Activated naive CD4-positive, alpha-beta T cell treated with anti-CD3 and anti-CD28 coated beads, Interleukin-2, amount 50 U/mL, for 24 hours (primary cell): ENCODE measurements at regions not wholly inside any gene's neighbourhood (a gene's known extent, or its start where the extent isn't known, plus 50 kb on each side); places are given as distances from the start of the nearest gene placed in this dataset.
"Not testable (repeated sequence)": the region's sequence is repeated elsewhere in the genome, so short reads cannot be mapped to it uniquely, and the experiment has no call there.

Source experiments
- H3K27ac Mint-ChIP-seq: one replicate; pipeline ENCODE4 v1.8.0; 2021; ENCODE audit warnings: mild to moderate bottlenecking, mixed read lengths
- H3K27me3 Mint-ChIP-seq: one replicate; pipeline ENCODE4 v1.8.0; 2021; ENCODE audit warnings: mixed read lengths
- H3K36me3 Mint-ChIP-seq: one replicate; pipeline ENCODE4 v1.8.0; 2021; ENCODE audit warnings: mixed read lengths
- H3K4me1 Mint-ChIP-seq: one replicate; pipeline ENCODE4 v1.8.0; 2021; ENCODE audit warnings: mixed read lengths
- H3K4me3 Mint-ChIP-seq: one replicate; pipeline ENCODE4 v1.8.0; 2021; ENCODE audit warnings: mild to moderate bottlenecking, mixed read lengths
- H3K9me3 Mint-ChIP-seq: one replicate; pipeline ENCODE4 v1.8.0; 2021; ENCODE audit warnings: mixed read lengths

GRCh38 chr10:17538941-17539340 lies 78.2 kb downstream of the HACD1 start:
- H3K4me3 Mint-ChIP-seq: no peak overlapping the region

GRCh38 chr10:17537281-17537680 lies 79.9 kb downstream of the HACD1 start:
- no peak overlapping the region for H3K4me3 Mint-ChIP-seq
- no peaks in the 10 kb centered on the region for H3K4me1 Mint-ChIP-seq
- peaks cover 3% of the 10 kb centered on the region for H3K9me3 Mint-ChIP-seq
- no peaks in the 10 kb centered on the region for H3K36me3 Mint-ChIP-seq
- no peaks in the 10 kb centered on the region for H3K27me3 Mint-ChIP-seq
- H3K27ac Mint-ChIP-seq: peak overlapping the region; percentile 33

More at GRCh38 chr10:17538941-17539340, 78.2 kb downstream of the HACD1 start:
- Mint-ChIP-seq H3K9me3 (peaks cover 3% of the 10 kb centered on the region), H3K4me1 (no peaks in the 10 kb centered on the region), H3K27me3 (no peaks in the 10 kb centered on the region), H3K27ac (peak overlapping the region; percentile 26), H3K36me3 (no peaks in the 10 kb centered on the region)

GRCh38 chr10:17536221-17536620 lies 81.0 kb downstream of the HACD1 start:
- peaks cover 3% of the 10 kb centered on the region for H3K9me3 Mint-ChIP-seq
- H3K27me3 Mint-ChIP-seq: no peaks in the 10 kb centered on the region
- H3K27ac Mint-ChIP-seq: no peak overlapping the region
- no peaks in the 10 kb centered on the region for H3K4me1 Mint-ChIP-seq
- no peaks in the 10 kb centered on the region for H3K36me3 Mint-ChIP-seq
- H3K4me3 Mint-ChIP-seq: no peak overlapping the region

- no peaks in the 10 kb centered on the region for H3K27me3 Mint-ChIP-seq
- no peaks in the 10 kb centered on the region for H3K9me3 Mint-ChIP-seq
- H3K4me1 Mint-ChIP-seq: no peaks in the 10 kb centered on the region
- H3K36me3 Mint-ChIP-seq: no peaks in the 10 kb centered on the region
- no peak overlapping the region for H3K4me3 Mint-ChIP-seq
- H3K27ac Mint-ChIP-seq: no peak overlapping the region
Observed at GRCh38 chr10:17533731-17534130, 79.3 kb upstream of the ST8SIA6 start.

- Mint-ChIP-seq H3K36me3 (peaks cover 1% of the 10 kb centered on the region), H3K27me3 (no peaks in the 10 kb centered on the region), H3K27ac (no peak overlapping the region), H3K9me3 (no peaks in the 10 kb centered on the region), H3K4me3 (no peak overlapping the region), H3K4me1 (no peaks in the 10 kb centered on the region)
Observed at GRCh38 chr10:17528306-17528862, 74.0 kb upstream of the ST8SIA6 start.

GRCh38 chr10:17527514-17528146 lies 73.2 kb upstream of the ST8SIA6 start:
- Mint-ChIP-seq H3K27ac (no peak overlapping the region), H3K36me3 (peaks cover 1% of the 10 kb centered on the region), H3K27me3 (no peaks in the 10 kb centered on the region), H3K9me3 (no peaks in the 10 kb centered on the region), H3K4me3 (no peak overlapping the region), H3K4me1 (no peaks in the 10 kb centered on the region)

GRCh38 chr10:17526571-17526970 lies 72.2 kb upstream of the ST8SIA6 start:
- not testable (repeated sequence) for H3K27ac Mint-ChIP-seq, H3K36me3 Mint-ChIP-seq, H3K4me1 Mint-ChIP-seq, H3K4me3 Mint-ChIP-seq, H3K9me3 Mint-ChIP-seq, H3K27me3 Mint-ChIP-seq

- Mint-ChIP-seq H3K9me3 (no peaks in the 10 kb centered on the region), H3K4me3 (no peak overlapping the region), H3K27ac (no peak overlapping the region), H3K27me3 (no peaks in the 10 kb centered on the region), H3K36me3 (peaks cover 1% of the 10 kb centered on the region), H3K4me1 (no peaks in the 10 kb centered on the region)
Observed at GRCh38 chr10:17523917-17524316, 69.5 kb upstream of the ST8SIA6 start.

GRCh38 chr10:17523246-17523753 lies 68.9 kb upstream of the ST8SIA6 start:
- H3K27ac Mint-ChIP-seq: no peak overlapping the region
- no peaks in the 10 kb centered on the region for H3K9me3 Mint-ChIP-seq
- peaks cover 3% of the 10 kb centered on the region for H3K36me3 Mint-ChIP-seq
- no peaks in the 10 kb centered on the region for H3K27me3 Mint-ChIP-seq
- H3K4me3 Mint-ChIP-seq: no peak overlapping the region
- no peaks in the 10 kb centered on the region for H3K4me1 Mint-ChIP-seq

- not testable (repeated sequence) for H3K4me3 Mint-ChIP-seq, H3K27ac Mint-ChIP-seq, H3K9me3 Mint-ChIP-seq, H3K4me1 Mint-ChIP-seq, H3K27me3 Mint-ChIP-seq, H3K36me3 Mint-ChIP-seq
Observed at GRCh38 chr10:17522269-17522668, 67.9 kb upstream of the ST8SIA6 start.

GRCh38 chr10:17519457-17519856 lies 65.1 kb upstream of the ST8SIA6 start:
- H3K36me3 Mint-ChIP-seq: peaks cover 2% of the 10 kb centered on the region
- no peak overlapping the region for H3K4me3 Mint-ChIP-seq
- H3K27me3 Mint-ChIP-seq: no peaks in the 10 kb centered on the region
- H3K27ac Mint-ChIP-seq: no peak overlapping the region
- no peaks in the 10 kb centered on the region for H3K4me1 Mint-ChIP-seq
- H3K9me3 Mint-ChIP-seq: peaks cover 4% of the 10 kb centered on the region

- no peaks in the 10 kb centered on the region for H3K4me1 Mint-ChIP-seq
Observed at GRCh38 chr10:17518338-17518737, 63.9 kb upstream of the ST8SIA6 start.

GRCh38 chr10:17516376-17516775 lies 62.0 kb upstream of the ST8SIA6 start:
- Mint-ChIP-seq H3K27ac (no peak overlapping the region), H3K27me3 (no peaks in the 10 kb centered on the region), H3K4me1 (peaks cover under 1% of the 10 kb centered on the region), H3K9me3 (peaks cover 4% of the 10 kb centered on the region), H3K36me3 (peaks cover 2% of the 10 kb centered on the region), H3K4me3 (no peak overlapping the region)

More at GRCh38 chr10:17518338-17518737, 63.9 kb upstream of the ST8SIA6 start:
- H3K27me3 Mint-ChIP-seq: no peaks in the 10 kb centered on the region
- peaks cover 4% of the 10 kb centered on the region for H3K9me3 Mint-ChIP-seq
- H3K4me3 Mint-ChIP-seq: no peak overlapping the region
- no peak overlapping the region for H3K27ac Mint-ChIP-seq
- peaks cover 2% of the 10 kb centered on the region for H3K36me3 Mint-ChIP-seq

- no peaks in the 10 kb centered on the region for H3K27me3 Mint-ChIP-seq
- peaks cover 14% of the 10 kb centered on the region for H3K9me3 Mint-ChIP-seq
- no peak overlapping the region for H3K4me3 Mint-ChIP-seq
- peaks cover 3% of the 10 kb centered on the region for H3K36me3 Mint-ChIP-seq
- H3K27ac Mint-ChIP-seq: no peak overlapping the region
- peaks cover 22% of the 10 kb centered on the region for H3K4me1 Mint-ChIP-seq
Observed at GRCh38 chr10:17512341-17513001, 58.1 kb upstream of the ST8SIA6 start.

GRCh38 chr10:17510242-17510908 lies 56.0 kb upstream of the ST8SIA6 start:
- peaks cover 42% of the 10 kb centered on the region for H3K4me1 Mint-ChIP-seq

GRCh38 chr10:17507538-17507937 lies 53.1 kb upstream of the ST8SIA6 start:
- H3K27me3 Mint-ChIP-seq: no peaks in the 10 kb centered on the region
- peaks cover 67% of the 10 kb centered on the region for H3K4me1 Mint-ChIP-seq
- no peak overlapping the region for H3K4me3 Mint-ChIP-seq
- H3K9me3 Mint-ChIP-seq: peaks cover 10% of the 10 kb centered on the region
- H3K27ac Mint-ChIP-seq: peak overlapping the region; percentile 1
- peaks cover 3% of the 10 kb centered on the region for H3K36me3 Mint-ChIP-seq

More at GRCh38 chr10:17510242-17510908, 56.0 kb upstream of the ST8SIA6 start:
- no peaks in the 10 kb centered on the region for H3K27me3 Mint-ChIP-seq
- H3K36me3 Mint-ChIP-seq: peaks cover 3% of the 10 kb centered on the region
- no peak overlapping the region for H3K27ac Mint-ChIP-seq
- H3K9me3 Mint-ChIP-seq: peaks cover 14% of the 10 kb centered on the region
- no peak overlapping the region for H3K4me3 Mint-ChIP-seq
